NCI-H146 treated with DMSO at 0.1 percent for 48 hours (cell line): ENCODE measurements at regions not wholly inside any gene's neighbourhood (a gene's known extent, or its start where the extent isn't known, plus 50 kb on each side); places are given as distances from the start of the nearest gene placed in this dataset.

Experiments
- DNase-seq: peaks from one replicate; lab custom pipeline; 2025; ENCODE audit not compliant: unreplicated experiment; lab: John Stamatoyannopoulos, UW

GRCh38 chr11:97800891-97801290 lies 1219.9 kb upstream of the CNTN5 start:
- DNase-seq = no peak

- no peak for DNase-seq
Measured at GRCh38 chr11:97814325-97814959, 1206.3 kb upstream of the CNTN5 start.

- DNase-seq = no peak
Measured at GRCh38 chr11:97815667-97816066, 1205.1 kb upstream of the CNTN5 start.

- no peak for DNase-seq
Measured at GRCh38 chr11:97832451-97832850, 1188.3 kb upstream of the CNTN5 start.

- no peak for DNase-seq
Measured at GRCh38 chr11:97833412-97833811, 1187.3 kb upstream of the CNTN5 start.

GRCh38 chr11:97844016-97844415 lies 1176.7 kb upstream of the CNTN5 start:
- DNase-seq = no peak

- DNase-seq = no peak
Measured at GRCh38 chr11:97847730-97848129, 1173.0 kb upstream of the CNTN5 start.

- DNase-seq = no peak
Measured at GRCh38 chr11:97850701-97851100, 1170.0 kb upstream of the CNTN5 start.

- DNase-seq = no peak
Measured at GRCh38 chr11:97854357-97854756, 1166.4 kb upstream of the CNTN5 start.

GRCh38 chr11:97854877-97855276 lies 1165.9 kb upstream of the CNTN5 start:
- DNase-seq = no peak

- peak; percentile 99 for DNase-seq
Measured at GRCh38 chr11:97856666-97857065, 1164.1 kb upstream of the CNTN5 start.

GRCh38 chr11:97860237-97860636 lies 1160.5 kb upstream of the CNTN5 start:
- no peak for DNase-seq

GRCh38 chr11:97862021-97862420 lies 1158.7 kb upstream of the CNTN5 start:
- DNase-seq = no peak

GRCh38 chr11:97865424-97866012 lies 1155.2 kb upstream of the CNTN5 start:
- DNase-seq = no peak

- DNase-seq = no peak
Measured at GRCh38 chr11:97871816-97872215, 1148.9 kb upstream of the CNTN5 start.

GRCh38 chr11:97880209-97880608 lies 1140.5 kb upstream of the CNTN5 start:
- no peak for DNase-seq

- no peak for DNase-seq
Measured at GRCh38 chr11:97883086-97883485, 1137.7 kb upstream of the CNTN5 start.

GRCh38 chr11:97888641-97889040 lies 1132.1 kb upstream of the CNTN5 start:
- DNase-seq = peak; percentile 24

- no peak for DNase-seq
Measured at GRCh38 chr11:97890466-97890865, 1130.3 kb upstream of the CNTN5 start.

GRCh38 chr11:97893612-97894011 lies 1127.1 kb upstream of the CNTN5 start:
- no peak for DNase-seq

- DNase-seq = no peak
Measured at GRCh38 chr11:97894978-97895377, 1125.8 kb upstream of the CNTN5 start.

- DNase-seq = no peak
Measured at GRCh38 chr11:97895572-97895971, 1125.2 kb upstream of the CNTN5 start.

- no peak for DNase-seq
Measured at GRCh38 chr11:97902828-97903227, 1117.9 kb upstream of the CNTN5 start.
